ENCODE measurements at regions not wholly inside any gene's neighbourhood (a gene's known extent, or its start where the extent isn't known, plus 50 kb on each side); places are given as distances from the start of the nearest gene placed in this dataset.

DNA sequence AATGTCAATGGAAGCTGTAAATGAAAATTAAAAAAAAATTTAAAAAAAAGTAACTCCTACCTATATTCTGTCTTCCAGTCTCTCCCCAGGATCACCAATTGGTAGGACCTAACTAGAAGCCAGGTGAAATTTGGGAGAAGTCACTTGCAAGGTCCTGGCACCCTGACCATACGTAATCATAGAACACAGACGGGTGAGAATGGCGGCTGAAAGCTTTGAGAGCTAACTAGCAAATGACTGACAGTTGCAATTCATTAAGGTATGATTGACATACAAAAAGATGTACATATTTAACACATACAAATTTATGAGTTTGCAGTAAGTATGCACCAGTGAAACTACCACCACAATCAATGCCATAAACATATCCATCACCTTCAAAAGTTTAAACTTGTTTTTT lies 372.7 kb upstream of the PSMD7 start:
- no peak overlapping the region for H3K4me3 ChIP-seq (ENCODE audit: low read length)
- no peaks in the 10 kb centered on the region for H3K9me3 ChIP-seq (ENCODE audit: control insufficient read depth, low read depth, low read length)
- H3K27me3 ChIP-seq (ENCODE audit: control insufficient read depth, insufficient read depth, low read length) = no peaks in the 10 kb centered on the region
- no peaks in the 10 kb centered on the region for H3K36me3 ChIP-seq (ENCODE audit: control insufficient read depth, insufficient read depth, low read length)
- H3K4me1 ChIP-seq (ENCODE audit: control insufficient read depth, insufficient read depth, low read length) = no peaks in the 10 kb centered on the region
- no peak for DNase-seq
- WGBS (ENCODE audit: insufficient coverage, low lambda C conversion rate) = no CpG with 5 or more reads among the region's 3 CpGs
- H3K27ac ChIP-seq (ENCODE audit: low read length) = no peak overlapping the region

DNA sequence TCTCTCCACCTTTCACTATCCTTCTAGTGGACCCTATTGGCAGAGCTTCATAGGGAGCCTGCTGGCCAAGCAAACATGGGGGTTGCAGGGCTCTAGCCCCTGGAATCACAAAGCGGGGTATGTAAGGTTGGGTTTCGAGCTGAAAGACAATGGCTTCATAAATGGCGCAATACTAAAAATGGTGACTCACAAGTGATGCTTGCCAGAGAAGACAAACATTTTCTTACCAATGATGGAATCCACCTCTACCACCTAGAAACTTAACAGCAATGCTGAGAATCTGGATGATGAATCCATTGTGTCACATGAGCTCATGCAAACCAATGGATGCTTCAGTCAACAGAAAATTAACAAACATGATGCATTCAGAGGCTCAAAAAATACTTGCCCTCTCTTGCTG lies 375.3 kb upstream of the PSMD7 start:
- Histone ChIP-seq H3K36me3 (ENCODE audit: control insufficient read depth, insufficient read depth, low read length) (no peaks in the 10 kb centered on the region), H3K9me3 (ENCODE audit: control insufficient read depth, low read depth, low read length) (no peaks in the 10 kb centered on the region), H3K27ac (ENCODE audit: low read length) (no peak overlapping the region), H3K4me1 (ENCODE audit: control insufficient read depth, insufficient read depth, low read length) (no peaks in the 10 kb centered on the region), H3K4me3 (ENCODE audit: low read length) (no peak overlapping the region), H3K27me3 (ENCODE audit: control insufficient read depth, insufficient read depth, low read length) (no peaks in the 10 kb centered on the region)
- no peak for DNase-seq
- WGBS (ENCODE audit: insufficient coverage, low lambda C conversion rate) = no CpG with 5 or more reads among the region's 3 CpGs

DNA sequence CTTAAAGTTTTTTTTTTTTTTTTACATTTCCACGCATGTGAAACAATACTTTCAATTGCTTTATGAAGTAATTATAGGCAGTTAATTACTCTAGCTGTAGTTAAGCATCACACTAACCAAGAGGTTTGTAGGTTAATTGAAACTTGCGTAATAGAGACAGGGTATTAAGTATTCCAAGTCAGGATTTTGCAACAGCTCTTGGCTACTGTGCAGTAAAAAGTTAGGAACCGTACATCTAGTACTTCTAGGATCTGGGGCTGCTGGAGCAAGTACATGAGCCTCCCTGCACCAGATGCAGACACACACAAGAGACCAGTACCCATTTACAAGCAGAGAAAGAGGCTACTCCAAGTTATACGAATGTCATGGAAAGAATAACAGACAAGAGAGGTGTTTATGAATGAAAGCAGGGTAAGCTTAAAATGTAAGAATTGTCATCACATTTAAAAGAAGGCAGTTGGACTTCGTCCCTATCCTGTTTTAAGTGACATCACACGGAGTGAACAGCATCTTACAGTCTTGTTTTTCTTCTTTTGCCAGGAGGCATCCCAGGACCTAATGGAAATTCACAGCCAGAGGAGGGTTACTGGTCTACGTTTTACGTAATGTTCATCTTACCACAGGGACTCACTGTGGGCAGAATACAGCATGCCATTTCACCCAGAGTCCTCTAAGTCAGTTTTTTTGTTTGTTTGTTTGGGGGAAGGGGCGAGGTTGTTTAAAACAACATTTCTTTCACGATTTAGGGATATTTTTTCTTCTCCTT lies 379.6 kb upstream of the PSMD7 start:
- DNase-seq = no peak
- Histone ChIP-seq H3K27ac (ENCODE audit: low read length) (no peak overlapping the region), H3K9me3 (ENCODE audit: control insufficient read depth, low read depth, low read length) (no peaks in the 10 kb centered on the region), H3K4me3 (ENCODE audit: low read length) (no peak overlapping the region), H3K27me3 (ENCODE audit: control insufficient read depth, insufficient read depth, low read length) (no peaks in the 10 kb centered on the region), H3K4me1 (ENCODE audit: control insufficient read depth, insufficient read depth, low read length) (no peaks in the 10 kb centered on the region), H3K36me3 (ENCODE audit: control insufficient read depth, insufficient read depth, low read length) (no peaks in the 10 kb centered on the region)
- WGBS (ENCODE audit: insufficient coverage, low lambda C conversion rate) = 84% methylated on average over 5 of the region's 10 CpGs

DNA sequence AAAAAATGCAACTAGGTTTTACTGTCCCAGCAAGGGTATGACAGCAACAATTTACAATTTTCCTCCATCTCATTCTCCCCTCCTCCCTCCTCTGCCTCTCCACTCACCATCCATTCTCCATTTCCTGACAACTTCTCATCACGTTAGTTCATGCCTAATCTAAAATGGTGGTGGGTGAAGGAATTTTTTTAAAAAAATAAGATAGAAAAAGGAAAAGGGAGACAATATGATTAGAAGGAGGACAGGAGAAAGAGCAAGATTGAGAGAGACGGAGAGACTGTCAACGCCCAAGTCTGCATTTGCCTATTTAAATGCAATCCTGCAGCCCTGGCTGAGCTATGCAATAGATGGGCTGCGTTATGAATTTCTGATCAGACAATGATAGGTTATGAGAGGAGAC lies 380.7 kb upstream of the PSMD7 start:
- H3K9me3 ChIP-seq (ENCODE audit: control insufficient read depth, low read depth, low read length) = no peaks in the 10 kb centered on the region
- no peaks in the 10 kb centered on the region for H3K27me3 ChIP-seq (ENCODE audit: control insufficient read depth, insufficient read depth, low read length)
- no peak overlapping the region for H3K4me3 ChIP-seq (ENCODE audit: low read length)
- H3K4me1 ChIP-seq (ENCODE audit: control insufficient read depth, insufficient read depth, low read length) = no peaks in the 10 kb centered on the region
- no peak overlapping the region for H3K27ac ChIP-seq (ENCODE audit: low read length)
- DNase-seq = no peak
- WGBS (ENCODE audit: insufficient coverage, low lambda C conversion rate) = 69% methylated on average over 3 of the region's 4 CpGs
- H3K36me3 ChIP-seq (ENCODE audit: control insufficient read depth, insufficient read depth, low read length) = no peaks in the 10 kb centered on the region

DNA sequence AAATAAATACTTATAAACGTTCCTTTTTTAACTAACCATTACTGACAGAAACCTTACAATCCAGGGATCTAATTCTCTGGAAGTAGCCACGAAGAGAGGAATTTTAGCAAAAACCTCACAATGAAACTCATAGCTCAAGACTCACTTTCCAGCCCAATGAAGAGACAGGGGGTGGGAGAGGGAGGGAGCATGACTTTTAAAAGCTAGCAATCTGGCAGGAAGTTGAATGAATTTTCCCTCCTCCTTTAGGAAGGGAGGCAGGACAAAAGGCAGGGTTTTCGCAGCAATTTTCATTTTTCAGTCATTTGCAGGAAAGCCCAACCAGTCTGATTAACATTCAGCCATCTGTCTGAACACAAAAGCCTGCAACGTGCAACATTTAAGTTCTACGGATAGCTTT lies 381.5 kb upstream of the PSMD7 start:
- Histone ChIP-seq H3K27ac (ENCODE audit: low read length) (no peak overlapping the region), H3K9me3 (ENCODE audit: control insufficient read depth, low read depth, low read length) (no peaks in the 10 kb centered on the region), H3K4me1 (ENCODE audit: control insufficient read depth, insufficient read depth, low read length) (no peaks in the 10 kb centered on the region), H3K4me3 (ENCODE audit: low read length) (no peak overlapping the region), H3K36me3 (ENCODE audit: control insufficient read depth, insufficient read depth, low read length) (no peaks in the 10 kb centered on the region), H3K27me3 (ENCODE audit: control insufficient read depth, insufficient read depth, low read length) (no peaks in the 10 kb centered on the region)
- DNase-seq = no peak
- 60% methylated on average over 1 of the region's 5 CpGs for WGBS (ENCODE audit: insufficient coverage, low lambda C conversion rate)

DNA sequence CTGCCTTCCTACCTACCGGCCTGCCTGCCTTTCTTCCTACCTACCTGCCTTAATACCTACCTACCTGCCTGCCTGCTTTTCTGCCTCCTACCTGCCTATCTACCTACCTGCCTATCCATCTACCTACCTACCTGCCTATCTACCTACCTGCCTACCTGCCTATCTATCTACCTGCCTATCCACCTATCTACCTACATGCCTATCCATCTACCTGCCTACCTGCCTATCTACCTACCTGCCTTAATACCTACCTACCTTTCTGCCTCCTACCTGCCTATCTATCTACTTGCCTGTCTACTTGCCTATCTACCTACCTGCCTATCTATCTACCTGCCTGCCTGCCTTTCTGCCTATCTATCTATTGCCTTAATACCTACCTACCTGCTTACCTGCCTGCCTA lies 383.8 kb upstream of the PSMD7 start:
- no peaks in the 10 kb centered on the region for H3K27me3 ChIP-seq (ENCODE audit: control insufficient read depth, insufficient read depth, low read length)
- WGBS (ENCODE audit: insufficient coverage, low lambda C conversion rate) = 100% methylated on average over 1 of the region's 1 CpG
- no peak for DNase-seq
- H3K27ac ChIP-seq (ENCODE audit: low read length) = no peak overlapping the region
- H3K36me3 ChIP-seq (ENCODE audit: control insufficient read depth, insufficient read depth, low read length) = no peaks in the 10 kb centered on the region
- H3K4me3 ChIP-seq (ENCODE audit: low read length) = no peak overlapping the region
- H3K4me1 ChIP-seq (ENCODE audit: control insufficient read depth, insufficient read depth, low read length) = no peaks in the 10 kb centered on the region
- H3K9me3 ChIP-seq (ENCODE audit: control insufficient read depth, low read depth, low read length) = no peaks in the 10 kb centered on the region

DNA sequence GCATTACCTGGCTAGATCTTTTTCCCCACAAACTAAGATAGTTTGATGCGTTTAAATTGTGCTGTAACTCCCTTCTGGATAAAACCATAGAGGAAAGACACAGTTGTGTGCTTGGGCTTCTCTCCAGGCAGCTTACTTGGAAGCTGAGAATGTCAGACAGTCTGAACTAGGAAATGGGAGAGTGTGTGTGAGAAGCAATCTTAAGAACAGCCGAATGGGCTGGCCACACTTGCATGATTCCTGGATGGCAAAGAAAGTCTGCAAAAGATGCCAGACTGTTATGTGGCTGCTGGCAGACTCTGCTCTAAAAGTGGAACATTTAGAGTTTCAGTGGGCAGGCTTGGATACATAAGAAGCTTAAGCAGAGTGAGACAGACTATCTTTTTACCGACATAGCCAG lies 384.3 kb upstream of the PSMD7 start:
- Histone ChIP-seq H3K27me3 (ENCODE audit: control insufficient read depth, insufficient read depth, low read length) (no peaks in the 10 kb centered on the region), H3K27ac (ENCODE audit: low read length) (no peak overlapping the region), H3K36me3 (ENCODE audit: control insufficient read depth, insufficient read depth, low read length) (no peaks in the 10 kb centered on the region), H3K4me1 (ENCODE audit: control insufficient read depth, insufficient read depth, low read length) (no peaks in the 10 kb centered on the region), H3K4me3 (ENCODE audit: low read length) (no peak overlapping the region), H3K9me3 (ENCODE audit: control insufficient read depth, low read depth, low read length) (no peaks in the 10 kb centered on the region)
- DNase-seq = no peak
- 100% methylated on average over 1 of the region's 3 CpGs for WGBS (ENCODE audit: insufficient coverage, low lambda C conversion rate)

DNA sequence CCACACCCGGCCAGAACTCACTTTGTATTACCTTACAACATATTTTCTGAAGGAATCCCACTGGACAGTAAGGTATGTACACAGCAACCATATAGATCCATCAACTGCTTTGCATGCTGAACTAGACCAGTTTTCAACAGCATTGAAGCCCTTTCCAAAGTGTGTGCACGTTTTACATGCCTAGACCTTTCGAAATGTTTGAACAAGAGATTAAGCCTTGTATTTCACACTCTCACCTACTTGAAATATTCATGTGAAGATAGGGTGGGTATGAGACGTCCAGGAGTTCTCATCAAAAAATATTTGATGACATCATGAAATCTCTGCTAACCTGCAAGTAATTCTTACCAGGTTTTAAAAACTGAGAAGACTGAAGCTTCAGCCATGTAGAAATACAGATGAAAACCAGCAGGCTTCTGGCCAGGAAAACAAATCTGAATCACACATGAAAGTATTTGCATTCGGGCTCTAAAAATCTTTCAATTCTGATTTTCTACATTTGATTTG lies 387.0 kb upstream of the PSMD7 start:
- Histone ChIP-seq H3K4me1 (ENCODE audit: control insufficient read depth, insufficient read depth, low read length) (no peaks in the 10 kb centered on the region), H3K27me3 (ENCODE audit: control insufficient read depth, insufficient read depth, low read length) (no peaks in the 10 kb centered on the region), H3K27ac (ENCODE audit: low read length) (no peak overlapping the region), H3K4me3 (ENCODE audit: low read length) (no peak overlapping the region), H3K9me3 (ENCODE audit: control insufficient read depth, low read depth, low read length) (no peaks in the 10 kb centered on the region), H3K36me3 (ENCODE audit: control insufficient read depth, insufficient read depth, low read length) (no peaks in the 10 kb centered on the region)
- DNase-seq = no peak
- WGBS (ENCODE audit: insufficient coverage, low lambda C conversion rate) = no CpG with 5 or more reads among the region's 5 CpGs

DNA sequence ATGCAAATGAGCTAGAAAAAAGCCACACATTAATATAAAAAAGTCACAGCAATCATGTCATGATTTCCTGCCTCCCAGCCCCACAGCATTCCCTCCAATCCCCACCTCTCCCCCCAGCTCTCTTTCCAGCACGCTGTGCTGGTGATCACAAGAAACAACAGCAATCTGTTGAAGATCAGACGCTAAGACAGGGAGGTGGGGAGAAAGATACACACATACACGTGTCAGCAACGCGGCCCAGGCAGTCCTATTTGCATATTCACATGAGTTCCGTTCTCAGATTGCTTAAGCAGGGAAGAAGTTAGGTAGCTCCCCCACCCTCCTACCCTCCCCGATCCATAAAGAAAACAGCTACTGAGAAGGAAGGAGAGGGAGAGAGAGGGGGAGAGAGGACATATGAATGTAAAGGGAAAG lies 405.5 kb upstream of the PSMD7 start:
- WGBS (ENCODE audit: insufficient coverage, low lambda C conversion rate) = no CpG with 5 or more reads among the region's 7 CpGs
- peak overlapping the region; percentile 1 for H3K4me3 ChIP-seq (ENCODE audit: low read length)
- no peaks in the 10 kb centered on the region for H3K9me3 ChIP-seq (ENCODE audit: control insufficient read depth, low read depth, low read length)
- peak in 1 of 2 donors; percentile 13 for DNase-seq
- H3K36me3 ChIP-seq (ENCODE audit: control insufficient read depth, insufficient read depth, low read length) = no peaks in the 10 kb centered on the region
- peaks cover 40% of the 10 kb centered on the region for H3K27me3 ChIP-seq (ENCODE audit: control insufficient read depth, insufficient read depth, low read length)
- no peak overlapping the region for H3K27ac ChIP-seq (ENCODE audit: low read length)
- H3K4me1 ChIP-seq (ENCODE audit: control insufficient read depth, insufficient read depth, low read length) = no peaks in the 10 kb centered on the region

DNA sequence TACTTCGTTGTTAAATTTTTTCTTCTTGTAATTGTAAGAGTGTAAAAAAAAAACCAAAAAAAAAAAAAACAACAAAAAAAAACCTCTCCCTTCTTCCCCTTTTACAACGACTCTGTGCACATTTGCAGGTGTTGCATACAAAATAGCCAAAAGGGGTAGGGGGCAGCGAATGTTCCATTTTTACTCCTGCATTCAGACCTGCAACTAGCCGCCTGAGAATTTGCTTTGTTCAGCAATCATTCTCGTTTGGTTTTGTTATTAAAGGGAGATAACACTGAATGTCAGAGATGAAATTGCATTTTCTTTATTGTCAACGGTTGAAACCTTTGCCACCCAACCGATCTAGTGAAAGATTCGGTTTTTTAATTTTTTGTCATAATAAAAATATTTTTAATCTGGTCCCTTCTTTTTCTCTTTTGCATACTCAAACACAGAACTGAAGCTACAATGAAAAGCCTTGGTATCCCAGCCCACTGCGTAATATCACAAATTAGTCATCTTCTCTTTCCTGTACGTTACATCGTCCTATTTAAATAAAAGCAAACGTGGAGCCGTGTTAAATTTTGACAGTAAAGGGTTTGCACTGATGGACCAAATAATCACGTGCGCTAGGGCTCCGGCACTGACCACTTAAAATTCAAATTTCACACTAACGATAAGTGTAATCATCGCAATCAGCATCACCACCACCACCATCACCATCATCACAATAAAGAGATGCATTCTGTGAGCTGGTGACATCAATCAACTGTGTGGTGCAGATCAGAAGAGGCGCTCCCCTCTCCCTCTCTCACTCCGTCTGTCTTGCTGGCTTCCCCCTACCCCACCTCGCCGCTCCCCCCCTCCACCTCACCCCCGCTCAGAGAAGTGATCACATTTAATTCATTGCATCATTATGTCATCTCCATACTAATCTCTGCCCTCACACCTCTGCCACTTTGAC lies 406.2 kb upstream of the PSMD7 start:
- WGBS (ENCODE audit: insufficient coverage, low lambda C conversion rate) = 43% methylated on average over 4 of the region's 23 CpGs
- DNase-seq = no peak
- no peaks in the 10 kb centered on the region for H3K9me3 ChIP-seq (ENCODE audit: control insufficient read depth, low read depth, low read length)
- no peaks in the 10 kb centered on the region for H3K4me1 ChIP-seq (ENCODE audit: control insufficient read depth, insufficient read depth, low read length)
- no peak overlapping the region for H3K27ac ChIP-seq (ENCODE audit: low read length)
- peaks cover 43% of the 10 kb centered on the region for H3K27me3 ChIP-seq (ENCODE audit: control insufficient read depth, insufficient read depth, low read length)
- H3K4me3 ChIP-seq (ENCODE audit: low read length) = no peak overlapping the region
- H3K36me3 ChIP-seq (ENCODE audit: control insufficient read depth, insufficient read depth, low read length) = no peaks in the 10 kb centered on the region

Measured in large intestine (tissue), 3 donors.